H1 (cell line): ENCODE measurements at regions not wholly inside any gene's neighbourhood (a gene's known extent, or its start where the extent isn't known, plus 50 kb on each side); places are given as distances from the start of the nearest gene placed in this dataset.
A peak's percentile ranks its signal among the peaks of the same experiment; 100 is the strongest.

ENCODE experiments used
- ATF3 ChIP-seq: IDR thresholded peaks from 2 replicates; pipeline ENCODE4 v1.6.1; 2011; ENCODE audit warnings: low read depth, mild to moderate bottlenecking, low read length; ENCODE audit not compliant: insufficient read depth
- BCL11A ChIP-seq, 2 experiments: IDR thresholded peaks; one replicate each; pipeline ENCODE4 v1.6.1; 2011; ENCODE audit warnings: low read depth in 2 of 2, low read length in 2 of 2, mild to moderate bottlenecking in 2 of 2
- CBX5 ChIP-seq: fragments of 300-800, 300-1000 bp; sonication (generic); IDR thresholded peaks from 2 replicates; pipeline ENCODE4 v1.7.1; 2016; ENCODE audit warnings: antibody characterized with exemption, low read length, low read depth
- CHD2 ChIP-seq: IDR thresholded peaks from 2 replicates; pipeline ENCODE4 v1.6.1; 2012; ENCODE audit warnings: low read length, improper control_type of control experiment
- CHD7 ChIP-seq: fragments of 300-600 bp; sonication (generic); IDR thresholded peaks from 2 replicates; pipeline ENCODE4 v1.7.1; 2012; ENCODE audit warnings: low read length, moderate library complexity, mild to moderate bottlenecking, inconsistent platforms; ENCODE audit not compliant: insufficient replicate concordance
- EP300 ChIP-seq, 2 experiments: IDR thresholded peaks; 1 replicate in 1 of 2; 2 replicates in 1 of 2; pipeline ENCODE4 v1.6.1; 2011 to 2012; ENCODE audit warnings: low read depth in 2 of 2, low read length in 2 of 2, mild to moderate bottlenecking in 2 of 2, borderline replicate concordance in 1 of 2, inconsistent platforms in 1 of 2, moderate library complexity in 1 of 2
- KDM4A ChIP-seq: IDR thresholded peaks from one replicate; pipeline ENCODE4 v1.7.1; 2012; ENCODE audit warnings: low read depth, mild to moderate bottlenecking, moderate library complexity, low read length, inconsistent platforms; ENCODE audit not compliant: severe bottlenecking
- NANOG ChIP-seq: IDR thresholded peaks from 2 replicates; pipeline ENCODE4 v1.6.1; 2011; ENCODE audit warnings: low read length, low read depth, mild to moderate bottlenecking, inconsistent platforms; ENCODE audit not compliant: insufficient read depth, poor library complexity, severe bottlenecking
- PHF8 ChIP-seq: fragments of 200-600 bp; sonication (generic); conservative IDR thresholded peaks from 2 replicates; pipeline ENCODE4 v1.7.1; 2012; ENCODE audit warnings: low read depth, mild to moderate bottlenecking, inconsistent platforms, low read length, moderate library complexity
- TAF1 ChIP-seq: IDR thresholded peaks from 2 replicates; pipeline ENCODE4 v1.6.1; 2011; ENCODE audit warnings: mild to moderate bottlenecking, low read depth, low read length
- TCF12 ChIP-seq: IDR thresholded peaks from 2 replicates; pipeline ENCODE4 v1.6.1; 2011; ENCODE audit warnings: low read depth, mild to moderate bottlenecking, low read length

GRCh38 chr14:42475289-42475688 lies 868.6 kb downstream of the LRFN5 start (continued):
- peak; percentile 63 for TF ChIP-seq CHD7
- peak; percentile 79 for TF ChIP-seq NANOG
- TF ChIP-seq EP300 (IDR thresholded peaks at IDR 0.05; ENCODE audit: borderline replicate concordance in 1 of 2, low read depth in 2 of 2, low read length in 2 of 2) = peak in 1 of 2 experiments; percentile 82; a peak in 1 of 3 replicates
- no peak for TF ChIP-seq TAF1
- peak; percentile 99 for TF ChIP-seq TCF12
- peak in 1 of 2 experiments; percentile 37 for TF ChIP-seq BCL11A (IDR thresholded peaks at IDR 0.05; ENCODE audit: low read depth in 2 of 2, low read length in 2 of 2)
- TF ChIP-seq ATF3 = no peak
- no peak for TF ChIP-seq CBX5
- TF ChIP-seq PHF8 = no peak
- no peak for TF ChIP-seq CHD2
- TF ChIP-seq KDM4A = no peak
